KOPT-K1 (cell line): ENCODE measurements at regions not wholly inside any gene's neighbourhood (a gene's known extent, or its start where the extent isn't known, plus 50 kb on each side); places are given as distances from the start of the nearest gene placed in this dataset.
A peak's percentile ranks its signal among the peaks of the same experiment; 100 is the strongest.

ENCODE experiments used
- H3K27ac ChIP-seq: fragments of 200-600 bp; sonication (generic); 2 replicates; pipeline ENCODE4 v1.5.1; 2016; ENCODE audit warnings: antibody characterized with exemption, mild to moderate bottlenecking, low read depth, low read length; ENCODE audit not compliant: poor library complexity, severe bottlenecking
- H3K36me3 ChIP-seq: fragments of 200-600 bp; sonication (generic); 2 replicates; pipeline ENCODE4 v1.5.1; 2017; ENCODE audit warnings: antibody characterized with exemption, mild to moderate bottlenecking, low read length, moderate library complexity; ENCODE audit not compliant: insufficient read depth
- H3K9me3 ChIP-seq: fragments of 200-600 bp; sonication (generic); 2 replicates; pipeline ENCODE4 v1.5.1; 2017; ENCODE audit warnings: antibody characterized with exemption, low read length, mild to moderate bottlenecking; ENCODE audit not compliant: insufficient read depth, poor library complexity, severe bottlenecking

GRCh38 chr15:60119101-60119500 is 115.0 kb downstream of the FOXB1 start:
- Histone ChIP-seq H3K9me3 (no peaks in the 10 kb centered on the region), H3K27ac (no peak overlapping the region), H3K36me3 (no peaks in the 10 kb centered on the region)

- Histone ChIP-seq H3K36me3 (no peaks in the 10 kb centered on the region), H3K27ac (peak overlapping the region; percentile 4), H3K9me3 (no peaks in the 10 kb centered on the region)
Observed at GRCh38 chr15:60120100-60120499, 116.0 kb downstream of the FOXB1 start.

DNA sequence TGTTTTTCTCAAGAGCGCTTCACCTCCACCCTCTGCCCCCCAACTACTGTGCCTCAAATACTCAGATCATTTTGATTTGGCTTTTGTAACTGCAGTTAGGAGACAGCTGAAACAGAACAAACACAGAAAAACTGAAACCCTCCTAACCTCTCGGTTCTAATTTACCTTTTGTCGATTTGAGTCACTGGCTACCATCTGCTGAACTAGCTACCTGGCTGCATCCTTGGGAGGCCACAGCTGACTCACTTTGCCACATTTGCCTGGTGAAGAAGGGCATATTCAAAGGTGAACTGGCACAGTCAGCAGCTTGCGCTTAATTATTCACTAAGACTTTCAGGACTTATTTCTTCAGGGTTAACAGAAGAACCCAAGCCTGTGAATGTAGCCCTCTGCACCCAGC is 117.7 kb downstream of the FOXB1 start:
- Histone ChIP-seq H3K9me3 (no peaks in the 10 kb centered on the region), H3K36me3 (no peaks in the 10 kb centered on the region), H3K27ac (no peak overlapping the region)

GRCh38 chr15:60122691-60123090 is 118.6 kb downstream of the FOXB1 start:
- Histone ChIP-seq H3K9me3 (no peaks in the 10 kb centered on the region), H3K36me3 (no peaks in the 10 kb centered on the region), H3K27ac (no peak overlapping the region)

DNA sequence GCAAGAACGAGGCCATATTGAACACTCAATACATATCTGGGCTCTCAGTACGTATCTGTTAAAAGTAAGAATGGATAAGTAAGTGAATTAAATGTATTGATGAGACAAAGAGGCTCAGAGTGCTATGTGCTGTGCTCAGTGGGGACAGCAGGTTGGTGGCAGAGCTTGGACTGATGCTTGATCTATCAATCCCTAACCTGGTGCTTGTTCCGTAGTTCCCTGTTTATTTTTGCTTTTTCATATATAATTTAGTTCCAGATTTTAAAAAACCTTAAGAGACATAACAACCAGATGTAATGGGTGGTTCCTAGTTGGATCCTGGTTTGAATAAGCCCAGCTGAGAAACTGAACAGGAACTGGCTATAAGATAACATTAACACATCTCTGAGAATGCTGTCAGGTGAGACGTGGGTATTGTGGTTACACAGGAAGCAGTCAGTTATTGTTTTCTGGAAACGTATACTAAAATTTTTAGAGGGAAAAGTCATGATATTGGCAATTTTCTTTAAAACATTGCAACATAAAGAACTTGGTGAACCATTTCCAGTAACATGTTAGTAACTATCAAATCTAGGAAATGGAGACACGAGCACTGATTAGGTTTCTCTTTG is 120.5 kb downstream of the FOXB1 start:
- Histone ChIP-seq H3K27ac (peak overlapping the region; percentile 29), H3K9me3 (no peaks in the 10 kb centered on the region), H3K36me3 (no peaks in the 10 kb centered on the region)

GRCh38 chr15:60125334-60125733 is 121.2 kb downstream of the FOXB1 start:
- peak overlapping the region; percentile 29 for H3K27ac ChIP-seq
- H3K9me3 ChIP-seq, result no peaks in the 10 kb centered on the region
- no peaks in the 10 kb centered on the region for H3K36me3 ChIP-seq

GRCh38 chr15:60126200-60126599 is 122.1 kb downstream of the FOXB1 start:
- Histone ChIP-seq H3K36me3 (no peaks in the 10 kb centered on the region), H3K9me3 (no peaks in the 10 kb centered on the region), H3K27ac (peak overlapping the region; percentile 36)

GRCh38 chr15:60126661-60127060 is 122.5 kb downstream of the FOXB1 start:
- Histone ChIP-seq H3K9me3 (no peaks in the 10 kb centered on the region), H3K36me3 (no peaks in the 10 kb centered on the region), H3K27ac (peak overlapping the region; percentile 80)

DNA sequence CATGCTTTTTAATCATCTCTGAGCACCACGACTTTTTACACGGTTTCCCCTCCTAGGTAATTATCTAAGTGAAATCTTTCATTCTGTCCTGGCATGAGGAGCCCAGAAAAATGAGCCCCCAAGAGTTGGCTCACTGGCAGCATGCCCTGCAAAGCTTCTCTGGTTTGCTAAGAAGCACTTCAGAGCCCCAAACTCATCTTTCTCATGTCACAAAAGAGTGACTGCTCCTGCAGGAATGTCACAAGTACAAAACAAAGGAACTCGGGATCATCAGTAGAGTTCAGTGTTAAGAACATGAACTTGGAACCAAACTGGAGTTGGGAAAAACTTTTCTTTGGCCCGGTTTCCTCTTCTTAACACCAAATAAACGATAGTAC is 123.9 kb downstream of the FOXB1 start:
- Histone ChIP-seq H3K27ac (peak overlapping the region; percentile 80), H3K9me3 (no peaks in the 10 kb centered on the region), H3K36me3 (no peaks in the 10 kb centered on the region)

GRCh38 chr15:60128710-60129109 is 124.6 kb downstream of the FOXB1 start:
- H3K9me3 ChIP-seq, result no peaks in the 10 kb centered on the region
- H3K36me3 ChIP-seq, result no peaks in the 10 kb centered on the region
- peak overlapping the region; percentile 80 for H3K27ac ChIP-seq

DNA sequence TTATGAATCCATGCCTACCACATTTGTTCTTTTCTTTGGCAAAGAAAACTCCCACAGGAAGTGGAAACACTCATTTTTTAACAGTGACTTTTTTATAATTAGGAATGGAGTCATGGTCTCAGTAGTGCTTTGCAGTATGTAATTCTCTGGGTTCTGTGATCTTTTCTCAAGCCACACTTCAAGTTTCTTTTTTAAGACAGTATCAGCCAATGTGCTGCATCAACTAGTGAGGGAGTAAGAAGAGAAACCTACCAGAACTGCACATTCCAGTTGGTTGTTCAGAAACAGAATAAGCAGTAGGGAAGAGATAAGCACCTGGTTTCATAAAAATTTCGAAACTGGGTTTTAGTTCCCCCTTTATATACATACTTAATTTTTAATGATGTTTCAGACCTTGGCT is 126.3 kb downstream of the FOXB1 start:
- H3K36me3 ChIP-seq, result no peaks in the 10 kb centered on the region
- H3K9me3 ChIP-seq, result no peaks in the 10 kb centered on the region
- H3K27ac ChIP-seq, result no peak overlapping the region

- Histone ChIP-seq H3K27ac (no peak overlapping the region), H3K36me3 (no peaks in the 10 kb centered on the region)
Observed at GRCh38 chr15:60130821-60131220, 126.7 kb downstream of the FOXB1 start.

GRCh38 chr15:60134609-60135008 is 130.5 kb downstream of the FOXB1 start:
- no peak overlapping the region for H3K27ac ChIP-seq
- no peaks in the 10 kb centered on the region for H3K9me3 ChIP-seq
- no peaks in the 10 kb centered on the region for H3K36me3 ChIP-seq

More at GRCh38 chr15:60130821-60131220, 126.7 kb downstream of the FOXB1 start:
- no peaks in the 10 kb centered on the region for H3K9me3 ChIP-seq

DNA sequence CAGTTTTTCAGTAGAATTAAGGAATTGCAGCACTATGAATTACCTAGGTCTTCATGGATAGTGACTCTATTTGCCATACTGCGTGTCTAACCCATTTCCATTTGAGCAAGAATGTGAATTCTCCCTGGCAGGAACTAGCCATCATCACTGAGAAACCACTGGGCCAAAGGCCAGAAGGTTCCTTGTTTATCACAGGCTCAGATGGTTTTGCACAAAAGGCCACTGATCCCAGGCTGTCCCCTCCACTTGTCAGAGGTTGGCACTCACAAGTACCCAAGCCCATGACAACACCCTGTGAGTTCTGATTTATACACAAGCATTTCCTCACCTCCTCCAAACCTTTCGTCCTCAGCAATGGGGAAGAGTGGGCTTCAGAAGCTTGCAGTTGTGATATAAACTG is 131.8 kb downstream of the FOXB1 start:
- Histone ChIP-seq H3K9me3 (no peaks in the 10 kb centered on the region), H3K27ac (no peak overlapping the region), H3K36me3 (no peaks in the 10 kb centered on the region)

- H3K36me3 ChIP-seq, result no peaks in the 10 kb centered on the region
- H3K27ac ChIP-seq, result no peak overlapping the region
- H3K9me3 ChIP-seq, result no peaks in the 10 kb centered on the region
Observed at GRCh38 chr15:60137711-60138396, 133.7 kb downstream of the FOXB1 start.

- H3K36me3 ChIP-seq, result no peaks in the 10 kb centered on the region
- no peaks in the 10 kb centered on the region for H3K9me3 ChIP-seq
- no peak overlapping the region for H3K27ac ChIP-seq
Observed at GRCh38 chr15:60138397-60138968, 134.4 kb downstream of the FOXB1 start.
